ENCODE measurements at regions not wholly inside any gene's neighbourhood (a gene's known extent, or its start where the extent isn't known, plus 50 kb on each side); places are given as distances from the start of the nearest gene placed in this dataset.

- intact Hi-C loops (cut with micrococcal nuclease) = no loop called here
- DNase-seq (ENCODE audit: low read depth, low spot score) (no peak), FAIRE-seq (no peak)
- Histone ChIP-seq H3K9ac (replicated peaks; ENCODE audit: extremely low read depth, insufficient read depth, low read length) (no peak overlapping the region), H2AFZ (ENCODE audit: low read depth, low read length) (no peak overlapping the region), H3K9me1 (replicated peaks; ENCODE audit: control insufficient read depth, extremely low read depth, insufficient read depth, low read length) (no peaks in the 10 kb centered on the region), H3K27me3 (ENCODE audit: control insufficient read depth in 2 of 2, insufficient read depth in 2 of 2, low read length in 2 of 2) (no peaks in the 10 kb centered on the region), H3K79me2 (ENCODE audit: control insufficient read depth, insufficient read depth, low read length) (no peaks in the 10 kb centered on the region), H3K27ac (ENCODE audit: insufficient read depth, low read depth, low read length) (no peak overlapping the region), H4K20me1 (replicated peaks; ENCODE audit: control insufficient read depth, extremely low read depth, insufficient read depth, low read length) (no peaks in the 10 kb centered on the region), H3K4me3 (replicated peaks in 1 of 3; ENCODE audit: insufficient read depth in 1 of 3, low read depth in 1 of 3, low read length in 3 of 3) (no peak overlapping the region), H3K4me2 (ENCODE audit: insufficient read depth, low read length) (no peak overlapping the region), H3K4me1 (ENCODE audit: control insufficient read depth, extremely low read depth, insufficient read depth, low read length) (no peaks in the 10 kb centered on the region), H3K36me3 (ENCODE audit: control insufficient read depth in 2 of 2, extremely low read depth in 1 of 2, insufficient read depth in 2 of 2, low read length in 2 of 2) (no peaks in the 10 kb centered on the region), H3K9me3 (replicated peaks; ENCODE audit: control insufficient read depth, insufficient read depth, low read length) (no peaks in the 10 kb centered on the region)
- TF ChIP-seq, protein P1, sequence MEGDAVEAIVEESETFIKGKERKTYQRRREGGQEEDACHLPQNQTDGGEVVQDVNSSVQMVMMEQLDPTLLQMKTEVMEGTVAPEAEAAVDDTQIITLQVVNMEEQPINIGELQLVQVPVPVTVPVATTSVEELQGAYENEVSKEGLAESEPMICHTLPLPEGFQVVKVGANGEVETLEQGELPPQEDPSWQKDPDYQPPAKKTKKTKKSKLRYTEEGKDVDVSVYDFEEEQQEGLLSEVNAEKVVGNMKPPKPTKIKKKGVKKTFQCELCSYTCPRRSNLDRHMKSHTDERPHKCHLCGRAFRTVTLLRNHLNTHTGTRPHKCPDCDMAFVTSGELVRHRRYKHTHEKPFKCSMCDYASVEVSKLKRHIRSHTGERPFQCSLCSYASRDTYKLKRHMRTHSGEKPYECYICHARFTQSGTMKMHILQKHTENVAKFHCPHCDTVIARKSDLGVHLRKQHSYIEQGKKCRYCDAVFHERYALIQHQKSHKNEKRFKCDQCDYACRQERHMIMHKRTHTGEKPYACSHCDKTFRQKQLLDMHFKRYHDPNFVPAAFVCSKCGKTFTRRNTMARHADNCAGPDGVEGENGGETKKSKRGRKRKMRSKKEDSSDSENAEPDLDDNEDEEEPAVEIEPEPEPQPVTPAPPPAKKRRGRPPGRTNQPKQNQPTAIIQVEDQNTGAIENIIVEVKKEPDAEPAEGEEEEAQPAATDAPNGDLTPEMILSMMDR (IDR thresholded peaks at IDR 0.05; ENCODE audit: extremely low read depth in 1 of 2, insufficient read depth in 1 of 2, low read depth in 1 of 2, low read length in 2 of 2) = no peak
- no peak for TF ChIP-seq MAX (IDR thresholded peaks at IDR 0.05; ENCODE audit: insufficient read depth, insufficient read length)
- no peak for TF ChIP-seq GATA2 (IDR thresholded peaks at IDR 0.05; ENCODE audit: insufficient read depth, insufficient read length, low read depth, low read length)
- no peak for TF ChIP-seq MYC (IDR thresholded peaks at IDR 0.05; ENCODE audit: low read depth, low read length)
- TF ChIP-seq POLR2AphosphoS5 (IDR thresholded peaks at IDR 0.05; ENCODE audit: insufficient read depth, low read depth, low read length) = no peak
- TF ChIP-seq JUN (IDR thresholded peaks at IDR 0.05; ENCODE audit: borderline replicate concordance, insufficient read depth, insufficient read length, low read depth) = no peak
- no peak for TF ChIP-seq FOS (IDR thresholded peaks at IDR 0.05; ENCODE audit: borderline replicate concordance, insufficient read depth, low read length)
- TF ChIP-seq EZH2 (IDR thresholded peaks at IDR 0.05; ENCODE audit: borderline replicate concordance, low read depth, low read length, severe bottlenecking) = no peak
- TF ChIP-seq POLR2A (IDR thresholded peaks at IDR 0.05; ENCODE audit: low read depth, low read length) = no peak
- BruUV-seq (replicated peaks) = no TSS peak
- POLR2A ChIA-PET = no interaction called here
- CTCF ChIA-PET = no interaction called here
- dilution Hi-C loops (cut with MboI; ENCODE audit: extremely low pct_ligation_motif_present, low sequenced_read_pairs) = no loop called here
Measured at GRCh38 chr6:93943661-93944060, 524.3 kb upstream of the EPHA7 start.
